Uterus (tissue), 2 donors: ENCODE measurements at regions not wholly inside any gene's neighbourhood (a gene's known extent, or its start where the extent isn't known, plus 50 kb on each side); places are given as distances from the start of the nearest gene placed in this dataset.

ENCODE experiments used
- CTCF ChIP-seq, 4 experiments: fragments of 200-600 bp in 2 of 4; fragments of 450-650 bp in 2 of 4; sonication (generic) in 2 of 4; IDR thresholded peaks; one replicate each; pipeline ENCODE4 v1.5.1; 2016 to 2019; ENCODE audit warnings: antibody characterized with exemption in 4 of 4, mild to moderate bottlenecking in 2 of 4, moderate library complexity in 1 of 4
- POLR2A ChIP-seq, 2 donors: fragments of 450-650 bp; IDR thresholded peaks; one replicate each; pipeline ENCODE4 v1.6.1; 2016; ENCODE audit warnings: antibody characterized with exemption in 2 of 2, mild to moderate bottlenecking in 1 of 2, moderate library complexity in 1 of 2

- TF ChIP-seq CTCF (IDR thresholded peaks at IDR 0.05) (no peak), POLR2A (IDR thresholded peaks at IDR 0.05) (no peak)
Measured at GRCh38 chr2:5076599-5076998, 615.6 kb upstream of the SOX11 start.
